ENCODE measurements at regions not wholly inside any gene's neighbourhood (a gene's known extent, or its start where the extent isn't known, plus 50 kb on each side); places are given as distances from the start of the nearest gene placed in this dataset.

GRCh38 chr12:111190741-111191526 is 178.0 kb downstream of the PHETA1 start:
- TF ChIP-seq CTCF (IDR thresholded peaks at IDR 0.05) (no peak), EP300 (IDR thresholded peaks at IDR 0.05) (no peak), POLR2AphosphoS5 (IDR thresholded peaks at IDR 0.05) (no peak)
